ENCODE measurements at regions not wholly inside any gene's neighbourhood (a gene's known extent, or its start where the extent isn't known, plus 50 kb on each side); places are given as distances from the start of the nearest gene placed in this dataset.

- no peak for DNase-seq (ENCODE audit: low spot score)
- intact Hi-C loops (cut with micrococcal nuclease; ENCODE audit: unreplicated experiment), result no loop called here
- TF ChIP-seq CTCF (conservative IDR thresholded peaks at IDR 0.05; ENCODE audit: low read length) (no peak), EZH2phosphoT487 (IDR thresholded peaks at IDR 0.05; ENCODE audit: borderline replicate concordance, low read depth, low read length) (no peak)
- CTCF ChIA-PET (ENCODE audit: unreplicated experiment), result no interaction called here
- Histone ChIP-seq H3K4me3 (ENCODE audit: low read depth, low read length, poor library complexity, severe bottlenecking) (no peak overlapping the region), H3K4me1 (ENCODE audit: insufficient read depth, low read length, poor library complexity, severe bottlenecking) (no peaks in the 10 kb centered on the region), H2AFZ (ENCODE audit: low read length) (no peak overlapping the region), H3K79me2 (ENCODE audit: insufficient read depth, low read depth, low read length) (no peaks in the 10 kb centered on the region), H3K36me3 (ENCODE audit: insufficient read depth, low read length) (no peaks in the 10 kb centered on the region), H3K9me2 (ENCODE audit: insufficient read depth, low read length) (no peaks in the 10 kb centered on the region), H3K9me3 (ENCODE audit: low read length) (no peaks in the 10 kb centered on the region), H3K27ac (ENCODE audit: low read depth, low read length, poor library complexity, severe bottlenecking) (no peak overlapping the region), H3K4me2 (ENCODE audit: low read length) (no peak overlapping the region), H4K20me1 (ENCODE audit: insufficient read depth, low read length) (no peaks in the 10 kb centered on the region)
- BruUV-seq (replicated peaks), result no TSS peak
- POLR2A ChIA-PET, result no interaction called here
Observed at GRCh38 chr5:89697581-89697980, 712.0 kb downstream of the CETN3 start.

- H3K4me1 ChIP-seq (ENCODE audit: insufficient read depth, low read length, poor library complexity, severe bottlenecking), result no peaks in the 10 kb centered on the region
- no peak for TF ChIP-seq CTCF (conservative IDR thresholded peaks at IDR 0.05; ENCODE audit: low read length)
- no peak for TF ChIP-seq EZH2phosphoT487 (IDR thresholded peaks at IDR 0.05; ENCODE audit: borderline replicate concordance, low read depth, low read length)
- no peak overlapping the region for H3K4me2 ChIP-seq (ENCODE audit: low read length)
- no peak overlapping the region for H3K27ac ChIP-seq (ENCODE audit: low read depth, low read length, poor library complexity, severe bottlenecking)
- H3K9me3 ChIP-seq (ENCODE audit: low read length), result no peaks in the 10 kb centered on the region
- H4K20me1 ChIP-seq (ENCODE audit: insufficient read depth, low read length), result no peaks in the 10 kb centered on the region
- no peaks in the 10 kb centered on the region for H3K79me2 ChIP-seq (ENCODE audit: insufficient read depth, low read depth, low read length)
- H3K36me3 ChIP-seq (ENCODE audit: insufficient read depth, low read length), result no peaks in the 10 kb centered on the region
- intact Hi-C loops (cut with micrococcal nuclease; ENCODE audit: unreplicated experiment), result no loop called here
- H3K9me2 ChIP-seq (ENCODE audit: insufficient read depth, low read length), result no peaks in the 10 kb centered on the region
- POLR2A ChIA-PET, result no interaction called here
- H2AFZ ChIP-seq (ENCODE audit: low read length), result no peak overlapping the region
- CTCF ChIA-PET (ENCODE audit: unreplicated experiment), result no interaction called here
- H3K4me3 ChIP-seq (ENCODE audit: low read depth, low read length, poor library complexity, severe bottlenecking), result no peak overlapping the region
- BruUV-seq (replicated peaks), result no TSS peak
- no peak for DNase-seq (ENCODE audit: low spot score)
Observed at GRCh38 chr5:89695371-89695770, 714.2 kb downstream of the CETN3 start.

GRCh38 chr5:89694026-89694550 lies 715.5 kb downstream of the CETN3 start:
- no peaks in the 10 kb centered on the region for H3K79me2 ChIP-seq (ENCODE audit: insufficient read depth, low read depth, low read length)
- POLR2A ChIA-PET, result no interaction called here
- no TSS peak for BruUV-seq (replicated peaks)
- CTCF ChIA-PET (ENCODE audit: unreplicated experiment), result no interaction called here
- no peaks in the 10 kb centered on the region for H3K9me3 ChIP-seq (ENCODE audit: low read length)
- H4K20me1 ChIP-seq (ENCODE audit: insufficient read depth, low read length), result no peaks in the 10 kb centered on the region
- H3K4me2 ChIP-seq (ENCODE audit: low read length), result no peak overlapping the region
- intact Hi-C loops (cut with micrococcal nuclease; ENCODE audit: unreplicated experiment), result no loop called here
- no peak overlapping the region for H2AFZ ChIP-seq (ENCODE audit: low read length)
- H3K4me3 ChIP-seq (ENCODE audit: low read depth, low read length, poor library complexity, severe bottlenecking), result no peak overlapping the region
- TF ChIP-seq EZH2phosphoT487 (IDR thresholded peaks at IDR 0.05; ENCODE audit: borderline replicate concordance, low read depth, low read length), result no peak
- TF ChIP-seq CTCF (conservative IDR thresholded peaks at IDR 0.05; ENCODE audit: low read length), result no peak
- no peaks in the 10 kb centered on the region for H3K4me1 ChIP-seq (ENCODE audit: insufficient read depth, low read length, poor library complexity, severe bottlenecking)
- DNase-seq (ENCODE audit: low spot score), result no peak
- no peaks in the 10 kb centered on the region for H3K36me3 ChIP-seq (ENCODE audit: insufficient read depth, low read length)
- H3K9me2 ChIP-seq (ENCODE audit: insufficient read depth, low read length), result no peaks in the 10 kb centered on the region
- no peak overlapping the region for H3K27ac ChIP-seq (ENCODE audit: low read depth, low read length, poor library complexity, severe bottlenecking)

Measured in OCI-LY7 (cell line).